ENCODE measurements at regions not wholly inside any gene's neighbourhood (a gene's known extent, or its start where the extent isn't known, plus 50 kb on each side); places are given as distances from the start of the nearest gene placed in this dataset.

DNA sequence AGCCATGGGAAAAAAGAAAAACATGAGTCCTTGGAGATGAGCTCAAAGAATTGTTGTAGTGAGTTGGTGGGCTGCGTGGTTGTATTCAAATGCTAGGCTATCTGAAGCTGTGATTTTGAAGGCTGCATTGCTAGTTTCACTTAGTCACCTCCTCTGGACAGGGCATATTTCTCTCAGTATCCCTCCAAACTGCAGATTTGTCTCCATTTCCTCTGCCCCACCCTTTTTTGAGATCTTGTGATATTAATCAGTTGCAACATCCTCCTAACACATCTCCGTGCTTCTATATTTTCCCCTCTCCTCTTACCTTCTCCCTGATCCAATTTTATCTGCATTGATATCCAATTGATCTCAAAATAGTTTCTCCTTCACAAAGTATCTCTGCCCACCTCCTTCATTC is 1048.0 kb upstream of the WWC1 start:
- H3K27me3 Mint-ChIP-seq (ENCODE audit: insufficient read depth, unreplicated experiment) = no peaks in the 10 kb centered on the region
- CTCF ChIA-PET = interaction anchor here (0.5 to 1.0 kb wide), 6 partner anchors 12 to 1614 kb away, joined by 3 to 4 read pairs (median 3); no protein-coding TSS in a partner anchor

DNA sequence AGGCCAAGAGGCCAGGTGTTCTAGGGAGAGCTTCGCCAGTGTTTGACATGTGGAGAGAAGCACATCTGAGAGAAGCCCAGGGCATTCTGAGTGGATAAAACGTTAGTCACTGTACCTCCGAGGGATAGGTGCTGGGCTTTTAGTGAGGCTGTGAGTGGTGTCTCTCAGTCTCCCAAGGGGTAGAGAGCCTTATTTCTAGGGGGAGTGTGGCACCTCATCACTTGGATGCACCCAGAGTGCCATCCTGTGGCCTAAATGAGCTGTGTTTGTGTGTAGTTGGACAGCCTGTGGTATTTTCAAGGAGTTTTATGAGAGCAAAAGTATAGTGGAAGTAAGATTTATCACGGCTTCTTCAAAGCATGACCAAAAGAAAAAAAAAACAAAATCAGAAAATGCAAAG is 1046.9 kb upstream of the WWC1 start:
- no peak overlapping the region for H3K27ac Mint-ChIP-seq (ENCODE audit: low read depth, unreplicated experiment)
- TF ChIP-seq, protein P1, sequence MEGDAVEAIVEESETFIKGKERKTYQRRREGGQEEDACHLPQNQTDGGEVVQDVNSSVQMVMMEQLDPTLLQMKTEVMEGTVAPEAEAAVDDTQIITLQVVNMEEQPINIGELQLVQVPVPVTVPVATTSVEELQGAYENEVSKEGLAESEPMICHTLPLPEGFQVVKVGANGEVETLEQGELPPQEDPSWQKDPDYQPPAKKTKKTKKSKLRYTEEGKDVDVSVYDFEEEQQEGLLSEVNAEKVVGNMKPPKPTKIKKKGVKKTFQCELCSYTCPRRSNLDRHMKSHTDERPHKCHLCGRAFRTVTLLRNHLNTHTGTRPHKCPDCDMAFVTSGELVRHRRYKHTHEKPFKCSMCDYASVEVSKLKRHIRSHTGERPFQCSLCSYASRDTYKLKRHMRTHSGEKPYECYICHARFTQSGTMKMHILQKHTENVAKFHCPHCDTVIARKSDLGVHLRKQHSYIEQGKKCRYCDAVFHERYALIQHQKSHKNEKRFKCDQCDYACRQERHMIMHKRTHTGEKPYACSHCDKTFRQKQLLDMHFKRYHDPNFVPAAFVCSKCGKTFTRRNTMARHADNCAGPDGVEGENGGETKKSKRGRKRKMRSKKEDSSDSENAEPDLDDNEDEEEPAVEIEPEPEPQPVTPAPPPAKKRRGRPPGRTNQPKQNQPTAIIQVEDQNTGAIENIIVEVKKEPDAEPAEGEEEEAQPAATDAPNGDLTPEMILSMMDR (IDR thresholded peaks at IDR 0.05; ENCODE audit: unreplicated experiment) = peak; percentile 67
- intact Hi-C loops (cut with micrococcal nuclease) = loop anchor here (1.0 kb wide), 2 partner anchors 283 to 1614 kb away; no protein-coding TSS in a partner anchor
- CTCF ChIA-PET = interaction anchor here (0.6 to 1.8 kb wide), 17 partner anchors 8 to 1900 kb away, joined by 3 to 9 read pairs (median 3); no protein-coding TSS in a partner anchor
- DNase-seq (ENCODE audit: unreplicated experiment) = peak; percentile 58
- H3K4me3 Mint-ChIP-seq (ENCODE audit: unreplicated experiment) = no peak overlapping the region
- H3K36me3 Mint-ChIP-seq (ENCODE audit: insufficient read depth, unreplicated experiment) = no peaks in the 10 kb centered on the region
- peaks cover 19% of the 10 kb centered on the region for H3K4me1 Mint-ChIP-seq (ENCODE audit: insufficient read depth, unreplicated experiment)
- H3K9me3 Mint-ChIP-seq (ENCODE audit: unreplicated experiment) = no peaks in the 10 kb centered on the region
- BruUV-seq (replicated peaks) = no TSS peak
- POLR2A ChIA-PET = no interaction called here
- H3K27me3 Mint-ChIP-seq (ENCODE audit: insufficient read depth, unreplicated experiment) = no peaks in the 10 kb centered on the region

More for the DNA sequence above, 1048.0 kb upstream of the WWC1 start:
- POLR2A ChIA-PET = no interaction called here
- no peaks in the 10 kb centered on the region for H3K9me3 Mint-ChIP-seq (ENCODE audit: unreplicated experiment)
- peaks cover 20% of the 10 kb centered on the region for H3K4me1 Mint-ChIP-seq (ENCODE audit: insufficient read depth, unreplicated experiment)
- H3K36me3 Mint-ChIP-seq (ENCODE audit: insufficient read depth, unreplicated experiment) = no peaks in the 10 kb centered on the region
- BruUV-seq (replicated peaks) = no TSS peak
- TF ChIP-seq, protein P1 (IDR thresholded peaks at IDR 0.05; ENCODE audit: unreplicated experiment) = no peak
- H3K27ac Mint-ChIP-seq (ENCODE audit: low read depth, unreplicated experiment) = no peak overlapping the region
- no peak for DNase-seq (ENCODE audit: unreplicated experiment)
- H3K4me3 Mint-ChIP-seq (ENCODE audit: unreplicated experiment) = no peak overlapping the region
- intact Hi-C loops (cut with micrococcal nuclease) = no loop called here

- TF ChIP-seq, protein P1 (IDR thresholded peaks at IDR 0.05; ENCODE audit: unreplicated experiment) = no peak
- intact Hi-C loops (cut with micrococcal nuclease) = no loop called here
- no peaks in the 10 kb centered on the region for H3K9me3 Mint-ChIP-seq (ENCODE audit: unreplicated experiment)
- ChIA-PET POLR2A (no interaction called here), CTCF (interaction anchor here (0.6 to 1.3 kb wide), 3 partner anchors 69 to 1615 kb away, joined by 3 read pairs; no protein-coding TSS in a partner anchor)
- no peak overlapping the region for H3K4me3 Mint-ChIP-seq (ENCODE audit: unreplicated experiment)
- H3K27me3 Mint-ChIP-seq (ENCODE audit: insufficient read depth, unreplicated experiment) = no peaks in the 10 kb centered on the region
- peak; percentile 27 for DNase-seq (ENCODE audit: unreplicated experiment)
- H3K36me3 Mint-ChIP-seq (ENCODE audit: insufficient read depth, unreplicated experiment) = no peaks in the 10 kb centered on the region
- no TSS peak for BruUV-seq (replicated peaks)
- H3K4me1 Mint-ChIP-seq (ENCODE audit: insufficient read depth, unreplicated experiment) = peaks cover 19% of the 10 kb centered on the region
- H3K27ac Mint-ChIP-seq (ENCODE audit: low read depth, unreplicated experiment) = no peak overlapping the region
These were observed 1045.6 kb upstream of the WWC1 start for GRCh38 chr5:167245868-167246267.

GRCh38 chr5:167247816-167248215 is 1043.6 kb upstream of the WWC1 start:
- no peaks in the 10 kb centered on the region for H3K27me3 Mint-ChIP-seq (ENCODE audit: insufficient read depth, unreplicated experiment)
- no peaks in the 10 kb centered on the region for H3K36me3 Mint-ChIP-seq (ENCODE audit: insufficient read depth, unreplicated experiment)
- CTCF ChIA-PET = no interaction called here
- DNase-seq (ENCODE audit: unreplicated experiment) = no peak
- H3K4me3 Mint-ChIP-seq (ENCODE audit: unreplicated experiment) = no peak overlapping the region
- no peaks in the 10 kb centered on the region for H3K9me3 Mint-ChIP-seq (ENCODE audit: unreplicated experiment)
- peaks cover 11% of the 10 kb centered on the region for H3K4me1 Mint-ChIP-seq (ENCODE audit: insufficient read depth, unreplicated experiment)
- intact Hi-C loops (cut with micrococcal nuclease) = no loop called here
- TF ChIP-seq, protein P1 (IDR thresholded peaks at IDR 0.05; ENCODE audit: unreplicated experiment) = no peak
- POLR2A ChIA-PET = interaction anchor here (0.7 kb wide), 1 partner anchor 769 kb away, joined by 3 read pairs; no protein-coding TSS in a partner anchor
- no TSS peak for BruUV-seq (replicated peaks)
- H3K27ac Mint-ChIP-seq (ENCODE audit: low read depth, unreplicated experiment) = no peak overlapping the region

All from MCF 10A (cell line).